NOMO-1 treated with dmso at 0.1 percent for 144 hours (cell line): ENCODE measurements at regions not wholly inside any gene's neighbourhood (a gene's known extent, or its start where the extent isn't known, plus 50 kb on each side); places are given as distances from the start of the nearest gene placed in this dataset.

Source experiments
- DNase-seq: peaks from one replicate; lab custom pipeline; 2025; ENCODE audit not compliant: unreplicated experiment; lab: John Stamatoyannopoulos, UW

- DNase-seq, result no peak
These were observed 332.2 kb upstream of the PLXNA2 start for GRCh38 chr1:208576425-208576824.

GRCh38 chr1:208577381-208577905, 333.3 kb upstream of the PLXNA2 start:
- DNase-seq, result no peak

- DNase-seq, result no peak
These were observed 337.0 kb upstream of the PLXNA2 start for GRCh38 chr1:208581209-208581608.

GRCh38 chr1:208581667-208582066, 337.5 kb upstream of the PLXNA2 start:
- no peak for DNase-seq

GRCh38 chr1:208584167-208584755, 340.1 kb upstream of the PLXNA2 start:
- no peak for DNase-seq

GRCh38 chr1:208587110-208587509, 342.9 kb upstream of the PLXNA2 start:
- no peak for DNase-seq

- DNase-seq, result no peak
These were observed 349.3 kb upstream of the PLXNA2 start for GRCh38 chr1:208593306-208594006.

- no peak for DNase-seq
These were observed 351.1 kb upstream of the PLXNA2 start for GRCh38 chr1:208595236-208595635.

- no peak for DNase-seq
These were observed 351.6 kb upstream of the PLXNA2 start for GRCh38 chr1:208595745-208596144.

GRCh38 chr1:208597571-208597970, 353.4 kb upstream of the PLXNA2 start:
- no peak for DNase-seq

GRCh38 chr1:208598021-208598420, 353.8 kb upstream of the PLXNA2 start:
- DNase-seq, result no peak

GRCh38 chr1:208599063-208599462, 354.9 kb upstream of the PLXNA2 start:
- no peak for DNase-seq

GRCh38 chr1:208600456-208601190, 356.4 kb upstream of the PLXNA2 start:
- DNase-seq, result no peak

- no peak for DNase-seq
These were observed 357.4 kb upstream of the PLXNA2 start for GRCh38 chr1:208601561-208601960.

GRCh38 chr1:208603721-208604120, 359.5 kb upstream of the PLXNA2 start:
- DNase-seq, result no peak

GRCh38 chr1:208604295-208604694, 360.1 kb upstream of the PLXNA2 start:
- no peak for DNase-seq

GRCh38 chr1:208606959-208607358, 362.8 kb upstream of the PLXNA2 start:
- no peak for DNase-seq

GRCh38 chr1:208607616-208608015, 363.4 kb upstream of the PLXNA2 start:
- DNase-seq, result no peak

GRCh38 chr1:208614610-208615009, 370.4 kb upstream of the PLXNA2 start:
- no peak for DNase-seq

GRCh38 chr1:208615371-208615770, 371.2 kb upstream of the PLXNA2 start:
- no peak for DNase-seq

- DNase-seq, result no peak
These were observed 372.6 kb upstream of the PLXNA2 start for GRCh38 chr1:208616776-208617175.
